ENCODE measurements at regions not wholly inside any gene's neighbourhood (a gene's known extent, or its start where the extent isn't known, plus 50 kb on each side); places are given as distances from the start of the nearest gene placed in this dataset.
"Not testable (repeated sequence)": the region's sequence is repeated elsewhere in the genome, so short reads cannot be mapped to it uniquely, and the experiment has no call there.

- not testable (repeated sequence) for DNase-seq
Measured at GRCh38 chr5:63180190-63180589, 601.6 kb downstream of the LRRC70 start.

DNA sequence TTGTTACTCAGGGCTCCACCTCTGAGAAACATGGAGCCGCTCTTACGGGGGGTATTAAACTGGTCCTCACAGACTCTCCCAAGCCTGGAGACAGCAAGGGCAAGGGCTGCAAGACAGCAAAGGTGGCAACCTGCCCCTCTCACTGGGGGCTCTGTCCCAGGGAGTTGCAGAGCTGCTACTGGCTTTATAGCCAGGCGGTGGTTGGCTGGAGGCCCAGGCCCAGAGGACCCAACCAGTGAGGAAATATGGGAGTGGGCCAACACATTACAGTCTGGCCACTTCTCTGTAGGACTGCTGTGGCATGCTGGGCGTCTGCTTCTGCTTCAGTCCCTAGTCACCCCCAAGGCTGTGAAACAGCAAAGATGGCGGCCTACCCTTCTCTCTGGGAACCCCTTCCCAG is 597.2 kb downstream of the LRRC70 start:
- no peak for DNase-seq

- no peak for DNase-seq
Measured at GRCh38 chr5:63170486-63170885, 591.9 kb downstream of the LRRC70 start.

DNA sequence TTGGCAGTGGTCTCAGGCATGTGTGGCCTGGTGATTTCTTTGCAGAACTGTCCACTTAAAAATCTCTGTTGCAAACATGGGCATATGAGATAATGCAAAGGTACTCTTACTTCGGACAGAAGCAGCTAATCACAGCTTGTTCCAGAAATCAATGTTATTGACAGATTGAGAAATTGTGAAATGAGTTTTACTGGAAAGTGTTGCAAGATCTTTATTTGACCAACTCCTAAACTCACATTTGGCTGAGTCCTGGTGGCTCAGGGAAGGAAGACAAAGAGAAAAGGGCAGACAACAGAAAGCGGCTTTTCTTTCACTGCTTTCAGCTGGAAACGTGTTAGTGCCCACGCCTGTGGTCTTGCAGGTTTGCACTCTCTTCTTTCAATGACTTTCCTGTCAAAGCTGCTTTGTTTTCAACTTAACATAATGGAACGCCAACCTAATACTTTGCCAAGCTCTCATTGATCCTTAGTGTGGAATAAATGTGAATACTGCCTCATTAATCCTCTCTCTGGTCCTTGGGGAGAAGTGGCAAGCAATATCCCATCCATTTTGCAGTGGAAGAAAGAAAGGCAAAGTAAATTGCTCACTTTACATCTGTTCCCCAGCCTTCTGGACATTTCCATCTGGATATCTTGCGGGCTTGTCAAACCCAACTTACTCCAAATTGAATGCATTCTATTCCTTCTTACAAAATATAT is 586.4 kb downstream of the LRRC70 start:
- no peak for DNase-seq

GRCh38 chr5:63164339-63164738 is 585.7 kb downstream of the LRRC70 start:
- DNase-seq, result no peak

GRCh38 chr5:63155310-63155631 is 576.7 kb downstream of the LRRC70 start:
- DNase-seq, result no peak

DNA sequence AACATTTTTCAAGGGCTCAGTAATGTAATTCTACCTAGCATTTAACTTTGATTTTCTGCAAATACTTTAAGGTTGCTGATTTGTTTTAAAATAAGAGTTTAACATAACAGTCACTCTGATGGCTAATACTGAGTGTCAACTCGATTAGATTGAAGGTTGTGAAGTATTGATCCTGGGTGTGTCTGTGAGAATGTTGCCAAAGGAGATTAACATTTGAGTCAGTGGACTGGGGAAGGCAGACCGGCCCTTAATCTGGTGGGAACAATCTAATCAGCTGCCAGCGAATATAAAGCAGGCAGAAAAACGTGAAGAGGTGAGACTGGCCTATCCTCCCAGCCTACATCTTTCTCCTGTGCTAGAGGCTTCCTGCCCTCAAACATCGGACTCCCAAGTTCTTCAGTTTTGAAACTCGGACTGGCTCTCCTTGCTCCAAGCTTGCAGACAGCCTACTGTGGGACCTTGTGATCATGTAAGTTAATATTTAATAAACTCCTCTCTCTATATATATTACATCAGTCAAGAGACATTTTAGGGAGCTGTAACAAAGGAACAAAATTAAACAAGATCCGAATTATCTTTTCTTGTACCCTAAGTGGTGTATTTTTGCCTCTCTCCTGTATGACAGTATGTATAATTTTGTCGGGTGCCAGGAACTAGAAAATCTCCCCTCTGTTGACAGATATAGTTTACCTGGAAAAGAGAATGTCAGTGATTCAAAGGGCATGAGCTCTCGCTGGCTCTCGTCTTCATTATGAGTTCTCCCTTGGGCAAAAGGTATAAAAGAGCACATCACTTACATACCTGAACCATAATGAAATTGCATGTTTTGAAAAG is 576.1 kb downstream of the LRRC70 start:
- DNase-seq, result no peak

- DNase-seq, result no peak
Measured at GRCh38 chr5:63152871-63153270, 574.3 kb downstream of the LRRC70 start.

GRCh38 chr5:63145167-63145566 is 566.5 kb downstream of the LRRC70 start:
- DNase-seq, result no peak

DNA sequence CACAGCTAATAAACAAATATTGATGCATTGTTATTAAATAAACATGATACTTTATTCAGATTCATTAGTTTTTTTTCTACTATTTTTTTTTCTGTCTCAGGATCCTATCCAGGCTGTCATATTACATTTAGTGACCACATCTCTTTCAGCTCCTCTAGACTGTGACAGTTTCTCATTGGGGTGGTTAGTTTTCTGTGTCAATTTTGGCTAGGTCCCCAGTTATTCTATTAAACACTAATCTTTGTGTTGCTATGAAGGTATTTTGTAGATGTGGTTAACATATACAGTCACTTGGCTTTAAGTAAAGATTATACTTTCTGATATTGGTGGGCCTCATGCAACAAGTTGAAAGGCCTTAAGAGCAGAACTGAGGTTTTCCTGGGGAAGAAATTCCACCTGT is 563.0 kb downstream of the LRRC70 start:
- no peak for DNase-seq

- DNase-seq, result no peak
Measured at GRCh38 chr5:63135291-63135690, 556.7 kb downstream of the LRRC70 start.

DNA sequence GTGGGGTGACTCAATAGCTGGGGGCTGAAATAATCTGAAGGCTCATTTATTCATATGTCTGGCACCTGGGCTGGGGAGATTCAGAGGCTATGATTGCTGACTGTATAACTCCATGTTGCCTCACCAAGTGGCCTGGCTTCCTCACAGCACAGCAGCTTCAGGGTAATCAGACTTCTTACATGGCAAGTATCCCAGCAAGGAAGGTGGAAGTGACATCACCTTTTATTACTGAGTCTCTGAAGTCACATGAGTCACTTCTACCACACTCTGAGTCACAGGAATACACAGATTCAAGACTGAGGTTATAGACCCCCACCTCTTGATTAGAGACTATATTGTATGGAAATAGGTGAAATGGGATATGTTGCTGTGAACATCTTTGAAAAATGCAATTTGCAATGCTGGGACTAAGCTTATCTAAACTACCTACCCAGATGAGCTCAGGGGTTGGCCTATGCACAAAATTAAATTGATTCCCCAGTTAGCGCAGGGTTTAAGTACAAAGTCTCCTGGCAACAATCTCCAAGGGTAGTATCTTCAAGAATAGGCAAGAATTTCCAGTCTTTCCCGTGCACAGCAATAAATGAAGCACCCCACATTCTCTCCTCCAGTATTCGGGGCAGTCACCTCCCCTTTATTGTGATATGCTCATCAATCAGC is 553.1 kb downstream of the LRRC70 start:
- no peak for DNase-seq

DNA sequence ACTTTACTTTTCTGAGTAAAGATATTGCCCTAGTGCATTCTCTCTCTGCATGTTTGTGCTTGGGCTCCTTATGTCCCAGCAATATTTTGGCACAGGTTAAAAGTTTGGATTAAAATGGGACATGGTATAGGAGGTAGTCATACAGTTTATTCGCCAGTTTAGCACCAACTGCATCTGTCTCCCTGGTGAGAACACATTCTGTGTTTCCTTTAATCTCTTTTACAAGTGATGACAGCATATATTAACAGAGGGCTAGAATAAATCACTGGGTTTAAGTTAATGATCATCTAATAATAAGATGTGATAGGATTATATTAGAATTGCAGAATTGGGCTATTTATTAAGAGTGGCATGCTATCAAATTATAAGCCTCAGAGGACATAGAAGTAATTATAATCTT is 550.1 kb downstream of the LRRC70 start:
- DNase-seq, result no peak

- no peak for DNase-seq
Measured at GRCh38 chr5:63128018-63128417, 549.4 kb downstream of the LRRC70 start.

DNA sequence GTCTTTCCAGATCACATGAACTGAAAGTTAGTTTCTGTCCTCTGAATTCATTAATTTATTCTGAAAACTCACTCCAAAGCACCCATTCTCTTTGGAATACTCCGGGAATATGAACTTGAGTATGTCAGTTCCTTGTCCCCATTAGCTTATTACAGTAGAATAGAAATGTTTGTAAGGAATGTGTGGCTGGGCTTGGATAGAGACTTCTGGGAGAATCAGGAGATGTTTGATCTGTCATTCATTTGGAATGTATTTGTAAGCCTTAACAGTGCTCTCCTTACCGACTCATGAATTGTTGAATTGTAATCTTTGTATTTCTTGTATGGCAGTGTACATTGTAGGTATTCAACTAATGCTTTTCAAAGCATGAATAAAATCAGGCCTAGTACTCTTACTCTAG is 548.4 kb downstream of the LRRC70 start:
- no peak for DNase-seq

GRCh38 chr5:63125862-63126261 is 547.2 kb downstream of the LRRC70 start:
- DNase-seq, result no peak

GRCh38 chr5:63125392-63125791 is 546.8 kb downstream of the LRRC70 start:
- no peak for DNase-seq

GRCh38 chr5:63124266-63124665 is 545.6 kb downstream of the LRRC70 start:
- DNase-seq, result no peak

DNA sequence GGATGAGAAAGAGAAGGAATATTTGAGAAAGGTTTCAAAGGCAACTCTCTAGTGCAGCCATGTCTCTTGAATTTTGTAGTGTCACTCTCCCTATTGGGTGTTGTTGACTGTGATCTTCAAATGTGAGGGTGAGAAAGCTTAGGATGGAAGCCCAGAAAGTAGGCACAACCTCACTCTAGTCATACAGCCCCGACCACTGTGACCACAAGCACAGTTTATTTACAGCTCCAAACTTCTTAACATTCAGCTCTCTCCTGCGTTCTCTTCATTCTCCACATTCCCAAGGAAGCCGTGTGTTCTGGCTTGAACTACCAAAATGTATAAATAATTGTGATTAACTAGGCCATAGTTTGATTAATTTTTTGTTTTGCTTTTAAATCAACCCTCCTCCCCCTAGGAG is 542.9 kb downstream of the LRRC70 start:
- no peak for DNase-seq

- DNase-seq, result no peak
Measured at GRCh38 chr5:63118221-63118620, 539.6 kb downstream of the LRRC70 start.

DNA sequence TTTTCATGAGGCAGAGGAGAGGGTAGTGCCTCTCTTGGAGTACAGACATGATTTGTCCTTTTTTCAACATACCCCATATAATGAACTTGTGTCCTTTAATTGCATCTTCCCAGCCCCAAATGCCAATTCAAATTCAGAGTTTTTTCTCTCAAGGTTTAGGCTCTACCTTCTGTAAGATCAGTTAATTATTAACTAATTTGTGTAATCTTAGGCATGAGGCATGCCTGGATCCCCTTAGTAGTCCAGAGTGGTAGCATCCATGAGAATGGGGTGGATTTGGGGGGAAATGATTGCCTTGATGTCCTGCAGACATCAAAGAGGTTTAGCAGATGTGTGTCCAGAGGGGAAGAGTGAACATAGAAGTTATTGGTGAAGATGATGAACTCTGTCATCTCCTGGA is 533.3 kb downstream of the LRRC70 start:
- no peak for DNase-seq

- DNase-seq, result no peak
Measured at GRCh38 chr5:63101870-63102269, 523.3 kb downstream of the LRRC70 start.

- DNase-seq, result no peak
Measured at GRCh38 chr5:63097286-63097685, 518.7 kb downstream of the LRRC70 start.

DNA sequence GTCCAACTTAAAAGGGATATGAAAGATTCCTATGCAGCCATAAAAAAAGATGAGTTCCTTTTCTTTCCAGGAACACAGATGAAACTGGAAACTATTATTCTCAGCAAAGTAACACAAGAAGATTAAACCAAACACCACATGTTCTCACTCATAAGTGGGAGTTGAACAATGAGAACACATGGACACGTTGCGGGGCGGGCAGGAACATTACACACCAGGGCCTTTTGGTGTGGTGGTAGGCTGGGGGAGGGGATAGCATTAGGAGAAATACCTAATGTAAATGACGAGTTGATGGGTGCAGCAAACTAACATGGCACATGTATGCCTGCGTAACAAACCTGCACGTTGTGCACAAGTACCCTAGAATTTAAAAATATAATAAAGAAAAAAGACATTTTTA is 516.1 kb downstream of the LRRC70 start:
- DNase-seq, result no peak

Data from stimulated activated CD4-positive, alpha-beta T cell treated with anti-CD3 and anti-CD28 coated beads, Interleukin-4, amount 100 ng/mL, for 1 hour (primary cell).